SU-DHL-6 (cell line): ENCODE measurements at regions not wholly inside any gene's neighbourhood (a gene's known extent, or its start where the extent isn't known, plus 50 kb on each side); places are given as distances from the start of the nearest gene placed in this dataset.

Experiments used
- H2AFZ ChIP-seq: fragments of 200-600 bp; sonication (generic); 2 replicates; pipeline ENCODE4 v1.6.1; 2014; ENCODE audit warnings: low read depth, mild to moderate bottlenecking, moderate library complexity, mixed read lengths, antibody characterized with exemption, low read length; ENCODE audit not compliant: severe bottlenecking
- H3F3A ChIP-seq: fragments of 200-600 bp; shearing (Covaris generic); 2 replicates; pipeline ENCODE4 v1.6.0; 2016; ENCODE audit warnings: antibody characterized with exemption, mild to moderate bottlenecking; ENCODE audit not compliant: insufficient read depth
- H3K27ac ChIP-seq: fragments of 200-600 bp; sonication (generic); 2 replicates; pipeline ENCODE4 v1.5.1; 2016; ENCODE audit warnings: low read depth, mild to moderate bottlenecking, low read length, moderate library complexity, mixed read lengths
- H3K27me3 ChIP-seq: fragments of 200-600 bp; sonication (generic), shearing (Covaris generic); 2 replicates; pipeline ENCODE4 v1.6.0; 2014; ENCODE audit warnings: mild to moderate bottlenecking, low read length
- H3K36me3 ChIP-seq: fragments of 200-600 bp; sonication (generic); 2 replicates; pipeline ENCODE4 v1.6.1; 2014; ENCODE audit warnings: mild to moderate bottlenecking, low read length, mixed read lengths
- H3K4me2 ChIP-seq: fragments of 300-600, 200-600 bp; shearing (Covaris generic), sonication (generic); 2 replicates; pipeline ENCODE4 v1.6.0; 2014; ENCODE audit warnings: low read length, low read depth, mild to moderate bottlenecking; ENCODE audit not compliant: poor library complexity, severe bottlenecking
- H3K4me3 ChIP-seq: fragments of 200-600 bp; sonication (generic); 2 replicates; pipeline ENCODE4 v1.5.1; 2014; ENCODE audit warnings: antibody characterized with exemption, low read length, mild to moderate bottlenecking, mixed read lengths; ENCODE audit not compliant: insufficient read depth, poor library complexity, severe bottlenecking
- H3K79me2 ChIP-seq: fragments of 200-600 bp; sonication (generic); 2 replicates; pipeline ENCODE4 v1.6.1; 2014; ENCODE audit warnings: mild to moderate bottlenecking, low read length, moderate library complexity; ENCODE audit not compliant: insufficient read depth
- H3K9ac ChIP-seq: fragments of 200-600 bp; sonication (generic); 2 replicates; pipeline ENCODE4 v1.7.0; 2014; ENCODE audit warnings: mild to moderate bottlenecking, low read length
- H3K9me2 ChIP-seq: fragments of 200-600 bp; sonication (generic); replicated peaks from 2 replicates; pipeline ENCODE4 v1.6.1; 2014; ENCODE audit warnings: low read length; ENCODE audit not compliant: insufficient read depth
- H3K9me3 ChIP-seq: fragments of 200-600 bp; sonication (generic); 2 replicates; pipeline ENCODE4 v1.6.1; 2014; ENCODE audit warnings: low read length, mixed read lengths; ENCODE audit not compliant: insufficient read depth
- H4K20me1 ChIP-seq: fragments of 200-600 bp; sonication (generic); 2 replicates; pipeline ENCODE4 v1.6.1; 2014; ENCODE audit warnings: low read depth, mild to moderate bottlenecking, antibody characterized with exemption, low read length, moderate library complexity, mixed read lengths
- EZH2phosphoT487 ChIP-seq: fragments of 200-600 bp; sonication (generic), shearing (Covaris generic); conservative IDR thresholded peaks from 2 replicates; pipeline ENCODE4 v1.6.1; 2018; ENCODE audit warnings: mild to moderate bottlenecking, antibody characterized with exemption, low read length, moderate library complexity, mixed read lengths
- TF ChIP-seq, protein P1 (sequence below): fragments of 200-600 bp; sonication (generic); IDR thresholded peaks from one replicate; pipeline ENCODE4 v1.5.1; 2017; ENCODE audit warnings: antibody characterized with exemption, mild to moderate bottlenecking, low read length, moderate library complexity; ENCODE audit not compliant: insufficient read depth, poor library complexity, severe bottlenecking

DNA sequence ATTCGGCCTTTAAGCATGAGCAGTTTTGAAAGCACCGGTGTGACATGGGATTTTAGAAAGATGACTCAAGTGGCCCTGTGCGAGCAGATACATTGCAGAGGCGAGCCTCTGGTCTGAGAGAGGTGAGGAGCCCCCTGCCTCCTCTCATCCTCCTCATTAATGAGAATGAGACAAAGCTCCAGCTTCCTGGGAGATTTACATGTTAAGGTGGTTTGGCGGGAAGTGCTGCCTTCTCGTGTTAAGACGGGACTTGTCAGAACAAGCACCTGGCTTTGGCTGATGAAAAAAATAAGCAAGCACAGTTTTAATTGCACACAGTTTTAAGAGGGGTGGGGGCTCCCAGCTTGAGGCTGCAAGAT is 68.1 kb downstream of the ACTL7B start:
- Histone ChIP-seq H3K27ac (no peak overlapping the region), H3K36me3 (no peaks in the 10 kb centered on the region), H2AFZ (no peak overlapping the region), H3F3A (no peaks in the 10 kb centered on the region), H3K27me3 (no peaks in the 10 kb centered on the region), H3K9me3 (no peaks in the 10 kb centered on the region), H3K4me3 (no peak overlapping the region), H3K79me2 (no peaks in the 10 kb centered on the region), H4K20me1 (no peaks in the 10 kb centered on the region), H3K9me2 (no peaks in the 10 kb centered on the region), H3K4me2 (no peak overlapping the region), H3K9ac (no peak overlapping the region)
- TF ChIP-seq, protein P1, sequence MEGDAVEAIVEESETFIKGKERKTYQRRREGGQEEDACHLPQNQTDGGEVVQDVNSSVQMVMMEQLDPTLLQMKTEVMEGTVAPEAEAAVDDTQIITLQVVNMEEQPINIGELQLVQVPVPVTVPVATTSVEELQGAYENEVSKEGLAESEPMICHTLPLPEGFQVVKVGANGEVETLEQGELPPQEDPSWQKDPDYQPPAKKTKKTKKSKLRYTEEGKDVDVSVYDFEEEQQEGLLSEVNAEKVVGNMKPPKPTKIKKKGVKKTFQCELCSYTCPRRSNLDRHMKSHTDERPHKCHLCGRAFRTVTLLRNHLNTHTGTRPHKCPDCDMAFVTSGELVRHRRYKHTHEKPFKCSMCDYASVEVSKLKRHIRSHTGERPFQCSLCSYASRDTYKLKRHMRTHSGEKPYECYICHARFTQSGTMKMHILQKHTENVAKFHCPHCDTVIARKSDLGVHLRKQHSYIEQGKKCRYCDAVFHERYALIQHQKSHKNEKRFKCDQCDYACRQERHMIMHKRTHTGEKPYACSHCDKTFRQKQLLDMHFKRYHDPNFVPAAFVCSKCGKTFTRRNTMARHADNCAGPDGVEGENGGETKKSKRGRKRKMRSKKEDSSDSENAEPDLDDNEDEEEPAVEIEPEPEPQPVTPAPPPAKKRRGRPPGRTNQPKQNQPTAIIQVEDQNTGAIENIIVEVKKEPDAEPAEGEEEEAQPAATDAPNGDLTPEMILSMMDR, result no peak
- TF ChIP-seq EZH2phosphoT487, result no peak

DNA sequence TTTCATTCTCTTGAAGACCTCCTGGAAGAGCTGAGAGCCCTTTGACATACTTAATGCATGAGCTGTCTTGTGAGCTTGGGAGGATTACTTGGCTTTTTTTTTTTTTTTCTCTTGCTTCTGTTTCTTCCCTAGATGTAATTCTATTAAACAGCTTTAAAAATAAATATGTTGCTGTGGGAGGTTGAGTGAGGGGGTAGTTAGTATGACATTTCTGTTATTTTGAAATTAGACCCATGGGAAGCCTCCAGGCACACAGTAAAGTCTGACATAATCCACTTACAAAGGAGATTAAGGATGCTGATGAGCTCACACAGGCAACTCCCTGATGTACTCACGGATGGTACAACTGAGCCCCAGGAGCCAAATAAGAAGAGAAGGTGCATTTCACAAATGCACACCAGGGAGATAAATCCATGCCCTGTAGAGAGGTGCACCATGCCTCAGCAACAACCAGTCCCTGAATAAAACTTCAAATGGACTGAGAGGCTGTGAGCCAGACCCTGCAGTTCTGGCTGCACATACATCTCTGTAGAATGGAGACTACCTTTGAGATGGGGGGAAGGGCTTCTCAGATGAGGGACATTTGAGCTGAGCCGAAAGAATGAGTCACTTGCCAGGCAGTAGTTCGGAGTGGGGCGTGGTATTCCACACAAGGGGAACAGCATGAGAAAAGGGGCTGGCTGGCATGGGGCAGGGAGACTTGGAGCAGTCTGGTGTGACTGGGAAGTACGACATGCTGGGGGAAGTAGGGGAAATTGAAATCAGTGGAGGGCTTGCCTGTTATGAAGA is 68.7 kb downstream of the ACTL7B start:
- Histone ChIP-seq H3K9ac (no peak overlapping the region), H3K27ac (no peak overlapping the region), H3K9me2 (no peaks in the 10 kb centered on the region), H3K79me2 (no peaks in the 10 kb centered on the region), H3K36me3 (no peaks in the 10 kb centered on the region), H2AFZ (no peak overlapping the region), H3K27me3 (no peaks in the 10 kb centered on the region), H3K4me3 (no peak overlapping the region), H3K9me3 (no peaks in the 10 kb centered on the region), H4K20me1 (no peaks in the 10 kb centered on the region), H3F3A (no peaks in the 10 kb centered on the region), H3K4me2 (no peak overlapping the region)
- TF ChIP-seq, protein P1, result no peak
- TF ChIP-seq EZH2phosphoT487, result no peak

DNA sequence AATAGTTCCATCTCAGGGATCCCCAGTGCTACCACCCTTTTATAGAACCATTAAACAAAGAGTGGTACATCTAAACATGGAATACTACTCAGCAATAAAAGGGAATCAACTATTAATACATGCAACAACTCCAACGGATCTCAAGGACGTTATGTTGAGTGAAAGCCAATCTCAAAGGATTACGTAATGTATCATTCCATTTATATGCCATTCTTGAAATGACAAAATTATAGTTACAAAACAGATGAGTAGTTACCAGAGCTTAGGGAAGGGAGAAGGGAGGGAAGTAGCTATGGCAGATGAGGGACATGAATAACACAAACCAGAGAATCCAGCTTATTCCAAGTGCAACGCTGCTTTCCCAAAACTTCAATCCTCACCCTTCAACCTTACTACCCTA is 69.5 kb downstream of the ACTL7B start:
- H2AFZ ChIP-seq, result no peak overlapping the region
- H3K9ac ChIP-seq, result no peak overlapping the region
- no peaks in the 10 kb centered on the region for H4K20me1 ChIP-seq
- TF ChIP-seq, protein P1, result no peak
- no peak for TF ChIP-seq EZH2phosphoT487
- no peaks in the 10 kb centered on the region for H3F3A ChIP-seq
- no peak overlapping the region for H3K4me3 ChIP-seq
- no peaks in the 10 kb centered on the region for H3K27me3 ChIP-seq
- no peaks in the 10 kb centered on the region for H3K79me2 ChIP-seq
- no peaks in the 10 kb centered on the region for H3K9me3 ChIP-seq
- no peaks in the 10 kb centered on the region for H3K36me3 ChIP-seq
- no peak overlapping the region for H3K27ac ChIP-seq
- H3K9me2 ChIP-seq, result no peaks in the 10 kb centered on the region
- no peak overlapping the region for H3K4me2 ChIP-seq
